GM20000 (cell line): ENCODE measurements at regions not wholly inside any gene's neighbourhood (a gene's known extent, or its start where the extent isn't known, plus 50 kb on each side); places are given as distances from the start of the nearest gene placed in this dataset.

ENCODE experiments used
- DNase-seq: peaks from one replicate; pipeline ENCODE4 v3.0.0; 2012; ENCODE audit warnings: low spot score
- CTCF ChIP-seq: IDR thresholded peaks from 2 replicates; pipeline ENCODE4 v1.5.1; 2012; ENCODE audit warnings: mild to moderate bottlenecking, control low read depth; ENCODE audit errors: extremely low read depth, missing control alignments

DNA sequence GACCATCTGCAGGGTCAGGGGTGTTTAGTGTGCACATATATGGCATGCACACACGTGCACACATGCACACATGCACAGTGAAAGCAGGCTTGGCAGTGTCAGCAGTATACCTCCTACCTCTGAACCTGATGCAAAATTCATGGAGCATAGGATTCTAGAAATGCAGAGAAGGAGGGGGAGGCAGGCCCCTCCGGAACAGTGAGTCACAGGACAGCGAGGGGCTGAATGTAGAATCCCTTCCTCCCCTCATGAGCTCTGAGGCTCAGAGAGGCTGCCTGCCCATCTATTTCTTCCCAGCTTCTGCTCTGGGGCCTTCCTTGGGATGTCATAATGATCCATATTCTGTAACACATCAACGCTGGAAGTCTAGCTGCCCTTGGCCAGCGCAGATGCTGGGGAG, 66.7 kb upstream of the NECTIN1 start:
- no peak for DNase-seq
- no peak for TF ChIP-seq CTCF

DNA sequence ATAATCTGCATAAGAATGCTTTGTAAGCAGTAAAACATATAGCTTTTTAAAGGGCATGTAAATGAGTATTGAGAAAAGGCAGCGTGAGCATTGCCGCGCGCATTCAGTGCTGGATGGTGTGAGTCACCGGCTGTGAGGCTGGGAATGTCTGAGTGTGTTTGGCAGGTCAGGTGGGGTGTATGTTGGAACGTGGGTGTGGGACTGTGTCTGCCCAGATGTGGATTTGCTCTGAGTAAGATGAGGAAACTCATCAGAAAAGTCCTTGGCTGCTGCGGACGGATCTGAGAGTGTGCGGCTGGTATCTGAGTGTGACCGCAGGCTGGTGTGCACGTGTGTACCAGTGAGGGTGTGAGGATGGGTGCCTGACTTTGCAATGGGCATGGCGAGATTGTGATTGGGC, 66.2 kb upstream of the NECTIN1 start:
- DNase-seq = no peak

DNA sequence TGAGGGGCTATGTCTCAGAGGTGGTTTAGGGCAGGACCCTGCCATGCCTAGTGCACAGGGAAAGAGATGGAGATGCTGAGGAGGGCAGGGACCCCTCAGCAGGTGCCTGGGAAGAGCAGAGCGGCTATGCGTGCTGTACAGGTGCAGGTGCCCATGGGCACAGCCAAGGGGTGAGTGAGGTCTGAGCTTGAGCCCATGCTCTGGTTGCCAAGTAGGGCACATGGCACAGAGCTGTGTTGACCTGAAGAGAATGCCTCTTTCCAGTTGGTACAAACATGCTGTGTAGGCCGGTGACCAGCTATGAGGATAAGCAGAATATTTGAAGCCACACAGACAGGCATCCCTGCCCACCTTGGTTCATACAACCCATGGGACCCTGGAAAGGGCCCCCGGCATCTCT, 65.8 kb upstream of the NECTIN1 start:
- no peak for TF ChIP-seq CTCF
- no peak for DNase-seq

More for the DNA sequence above, 66.2 kb upstream of the NECTIN1 start:
- TF ChIP-seq CTCF = no peak

DNA sequence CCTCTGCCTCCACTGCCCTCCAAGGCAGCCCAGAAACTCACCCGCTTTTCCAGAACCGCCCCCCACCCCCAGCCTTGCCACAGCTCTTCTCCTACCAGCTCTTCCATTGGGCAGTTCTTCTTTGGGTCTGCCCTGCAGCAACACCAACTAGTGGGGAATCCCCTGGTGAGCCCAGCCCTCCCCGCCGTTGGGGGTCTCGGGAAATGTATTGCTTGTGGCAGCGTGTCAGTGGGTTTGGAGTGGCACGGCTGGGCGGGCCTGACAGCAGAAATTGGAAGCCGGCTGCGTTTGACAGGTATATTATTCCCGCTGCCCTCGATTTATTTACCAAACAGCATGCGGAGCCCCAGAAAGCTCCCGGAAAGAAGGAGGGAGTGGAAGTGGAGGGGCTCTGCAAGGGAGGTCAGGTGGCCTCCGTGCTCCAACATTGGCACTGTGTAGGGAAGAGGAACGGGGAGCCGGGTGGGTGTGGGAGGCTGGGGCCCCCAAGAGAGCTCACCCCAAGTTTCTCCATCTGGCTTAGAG, 65.2 kb upstream of the NECTIN1 start:
- DNase-seq = no peak
- TF ChIP-seq CTCF = no peak

- TF ChIP-seq CTCF = no peak
- DNase-seq = no peak
Observed at GRCh38 chr11:119793335-119793984, 64.5 kb upstream of the NECTIN1 start.

GRCh38 chr11:119791701-119792151, 62.7 kb upstream of the NECTIN1 start:
- no peak for DNase-seq
- TF ChIP-seq CTCF = no peak

DNA sequence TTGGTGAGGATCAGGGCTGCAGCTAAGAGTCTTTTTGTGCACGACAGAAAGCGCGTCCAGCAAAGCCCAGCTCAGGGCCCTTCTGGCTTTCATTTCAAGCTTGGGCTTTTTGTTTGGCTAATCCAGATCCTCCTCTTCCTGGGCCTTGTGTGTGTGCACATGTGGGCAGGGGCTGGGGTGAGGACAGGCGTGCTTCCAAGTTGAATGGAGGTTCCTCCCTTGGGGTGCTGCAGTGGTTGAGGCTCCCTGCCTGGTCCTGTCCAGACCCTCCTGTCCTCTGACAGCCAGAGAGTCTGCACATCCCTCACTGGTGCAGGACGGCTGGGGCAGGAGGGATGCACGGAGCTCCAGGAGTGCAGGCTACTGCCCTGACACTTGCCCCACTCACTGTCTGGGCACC, 62.0 kb upstream of the NECTIN1 start:
- DNase-seq = no peak
- TF ChIP-seq CTCF = no peak
